Hematopoietic multipotent progenitor cell treated with erythropoietin and hydrocortisone succinate and interleukin-3 and kit ligand, for 4 days (in vitro differentiated cells): ENCODE measurements at regions not wholly inside any gene's neighbourhood (a gene's known extent, or its start where the extent isn't known, plus 50 kb on each side); places are given as distances from the start of the nearest gene placed in this dataset.

ENCODE experiments used
- DNase-seq: peaks from one replicate; pipeline ENCODE4 v3.0.0-alpha.2; 2015

GRCh38 chr5:148913985-148914431 lies 87.6 kb downstream of the ADRB2 start:
- peak; percentile 11 for DNase-seq

GRCh38 chr5:148915224-148915817 lies 88.9 kb downstream of the ADRB2 start:
- peak; percentile 46 for DNase-seq

- no peak for DNase-seq
These were observed 94.4 kb downstream of the ADRB2 start for GRCh38 chr5:148920646-148921288.

GRCh38 chr5:148921350-148921749 lies 94.9 kb downstream of the ADRB2 start:
- DNase-seq, result no peak

- DNase-seq, result no peak
These were observed 96.2 kb downstream of the ADRB2 start for GRCh38 chr5:148922606-148923005.

- no peak for DNase-seq
These were observed 96.6 kb downstream of the ADRB2 start for GRCh38 chr5:148923023-148923422.

GRCh38 chr5:148924817-148925216 lies 98.4 kb downstream of the ADRB2 start:
- DNase-seq, result no peak

- no peak for DNase-seq
These were observed 99.8 kb downstream of the ADRB2 start for GRCh38 chr5:148926207-148926606.

- DNase-seq, result no peak
These were observed 101.0 kb downstream of the ADRB2 start for GRCh38 chr5:148927307-148927946.

- no peak for DNase-seq
These were observed 101.7 kb downstream of the ADRB2 start for GRCh38 chr5:148928141-148928540.

- no peak for DNase-seq
These were observed 105.1 kb downstream of the ADRB2 start for GRCh38 chr5:148931453-148932057.

GRCh38 chr5:148932355-148932935 lies 106.0 kb downstream of the ADRB2 start:
- DNase-seq, result no peak

GRCh38 chr5:148933903-148934432 lies 107.6 kb downstream of the ADRB2 start:
- DNase-seq, result no peak

- DNase-seq, result no peak
These were observed 108.5 kb downstream of the ADRB2 start for GRCh38 chr5:148934895-148935400.

GRCh38 chr5:148937239-148937638 lies 110.8 kb downstream of the ADRB2 start:
- no peak for DNase-seq

- no peak for DNase-seq
These were observed 111.6 kb downstream of the ADRB2 start for GRCh38 chr5:148937830-148938521.

- no peak for DNase-seq
These were observed 112.1 kb downstream of the ADRB2 start for GRCh38 chr5:148938522-148938882.

- DNase-seq, result no peak
These were observed 113.3 kb downstream of the ADRB2 start for GRCh38 chr5:148939676-148940075.

GRCh38 chr5:148941810-148942209 lies 115.4 kb downstream of the ADRB2 start:
- no peak for DNase-seq

GRCh38 chr5:148949841-148950470 lies 112.9 kb downstream of the SH3TC2 start:
- DNase-seq, result no peak

- no peak for DNase-seq
These were observed 112.4 kb downstream of the SH3TC2 start for GRCh38 chr5:148950471-148950863.

- no peak for DNase-seq
These were observed 112.0 kb downstream of the SH3TC2 start for GRCh38 chr5:148950892-148951291.
